ENCODE measurements at regions not wholly inside any gene's neighbourhood (a gene's known extent, or its start where the extent isn't known, plus 50 kb on each side); places are given as distances from the start of the nearest gene placed in this dataset.

DNA sequence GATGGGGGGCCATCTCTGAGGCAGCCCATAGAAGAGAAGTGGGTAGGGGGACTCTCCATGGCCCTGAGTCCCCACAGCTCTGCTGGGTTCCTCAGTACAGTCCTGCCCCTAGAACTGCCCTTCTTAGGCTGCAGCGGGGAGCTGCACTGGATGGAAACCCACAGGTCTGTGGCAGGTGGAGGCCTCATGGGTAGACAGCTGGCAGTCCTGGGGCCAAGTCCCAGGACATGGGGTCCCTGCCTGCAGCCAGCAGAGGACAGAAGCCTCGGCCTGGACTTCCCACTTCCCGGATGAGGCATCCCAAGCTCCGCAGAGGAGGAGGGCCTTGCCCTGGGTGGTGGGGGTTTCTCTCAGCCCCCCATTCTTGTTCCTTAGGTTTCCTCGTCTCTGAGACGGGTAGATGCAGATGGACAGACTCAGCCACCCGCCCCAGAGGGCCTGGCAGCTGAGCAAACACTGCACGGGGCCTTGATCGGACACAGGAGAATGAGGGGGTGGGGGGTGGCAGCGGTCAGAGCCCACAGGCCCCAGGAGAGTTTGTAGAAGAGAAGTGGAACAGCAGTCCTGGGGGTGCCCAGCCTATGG is 153.8 kb downstream of the C9orf50 start (continued):
- TF ChIP-seq, protein P1, sequence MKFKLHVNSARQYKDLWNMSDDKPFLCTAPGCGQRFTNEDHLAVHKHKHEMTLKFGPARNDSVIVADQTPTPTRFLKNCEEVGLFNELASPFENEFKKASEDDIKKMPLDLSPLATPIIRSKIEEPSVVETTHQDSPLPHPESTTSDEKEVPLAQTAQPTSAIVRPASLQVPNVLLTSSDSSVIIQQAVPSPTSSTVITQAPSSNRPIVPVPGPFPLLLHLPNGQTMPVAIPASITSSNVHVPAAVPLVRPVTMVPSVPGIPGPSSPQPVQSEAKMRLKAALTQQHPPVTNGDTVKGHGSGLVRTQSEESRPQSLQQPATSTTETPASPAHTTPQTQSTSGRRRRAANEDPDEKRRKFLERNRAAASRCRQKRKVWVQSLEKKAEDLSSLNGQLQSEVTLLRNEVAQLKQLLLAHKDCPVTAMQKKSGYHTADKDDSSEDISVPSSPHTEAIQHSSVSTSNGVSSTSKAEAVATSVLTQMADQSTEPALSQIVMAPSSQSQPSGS (IDR thresholded peaks at IDR 0.05; ENCODE audit: low read length), result no peak
- TF ChIP-seq, protein P2, sequence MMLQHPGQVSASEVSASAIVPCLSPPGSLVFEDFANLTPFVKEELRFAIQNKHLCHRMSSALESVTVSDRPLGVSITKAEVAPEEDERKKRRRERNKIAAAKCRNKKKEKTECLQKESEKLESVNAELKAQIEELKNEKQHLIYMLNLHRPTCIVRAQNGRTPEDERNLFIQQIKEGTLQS (IDR thresholded peaks at IDR 0.05; ENCODE audit: insufficient read depth, low read depth, low read length), result no peak
- no peak for TF ChIP-seq JUN (IDR thresholded peaks at IDR 0.05; ENCODE audit: low read depth, low read length)
- TF ChIP-seq ZNF274 (IDR thresholded peaks at IDR 0.05; ENCODE audit: borderline replicate concordance, extremely low read depth, low read length), result no peak
- TF ChIP-seq CHD2 (IDR thresholded peaks at IDR 0.05; ENCODE audit: low read length), result no peak
- TF ChIP-seq SRF (IDR thresholded peaks at IDR 0.05; ENCODE audit: low read depth, low read length), result no peak
- no peak for TF ChIP-seq CEBPB (IDR thresholded peaks at IDR 0.05; ENCODE audit: low read depth, low read length)
- TF ChIP-seq TAF7 (optimal IDR thresholded peaks at IDR 0.05; ENCODE audit: borderline replicate concordance, low read depth, low read length), result no peak
